AG08396 (cell line): ENCODE measurements at regions not wholly inside any gene's neighbourhood (a gene's known extent, or its start where the extent isn't known, plus 50 kb on each side); places are given as distances from the start of the nearest gene placed in this dataset.

Experiments
- DNase-seq: peaks from one replicate; pipeline ENCODE4 v3.0.0; 2012; ENCODE audit warnings: low spot score, mixed read lengths

DNA sequence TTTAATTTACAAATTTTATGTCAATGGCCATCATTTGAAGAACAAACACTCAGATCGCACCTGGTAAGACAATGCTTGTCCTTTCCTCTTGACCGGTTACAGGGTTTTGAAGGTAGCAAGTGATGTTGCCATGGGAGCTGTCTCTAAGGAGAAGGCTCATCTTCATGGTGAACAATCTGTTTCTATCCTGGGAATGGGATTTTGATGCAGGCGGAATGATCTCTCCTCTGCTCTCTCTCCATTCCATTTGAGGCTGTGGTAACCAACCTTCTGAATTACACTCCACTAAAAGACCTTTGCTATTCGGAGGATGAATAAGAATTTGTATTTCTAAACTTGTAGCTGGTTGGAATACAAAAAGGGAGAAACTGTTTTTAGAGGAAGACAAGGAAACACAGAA, 57.9 kb upstream of the SLC5A9 start:
- no peak for DNase-seq

GRCh38 chr1:48160486-48161132, 61.9 kb upstream of the SLC5A9 start:
- no peak for DNase-seq

- no peak for DNase-seq
These were observed 83.2 kb upstream of the SLC5A9 start for GRCh38 chr1:48139275-48139674.

DNA sequence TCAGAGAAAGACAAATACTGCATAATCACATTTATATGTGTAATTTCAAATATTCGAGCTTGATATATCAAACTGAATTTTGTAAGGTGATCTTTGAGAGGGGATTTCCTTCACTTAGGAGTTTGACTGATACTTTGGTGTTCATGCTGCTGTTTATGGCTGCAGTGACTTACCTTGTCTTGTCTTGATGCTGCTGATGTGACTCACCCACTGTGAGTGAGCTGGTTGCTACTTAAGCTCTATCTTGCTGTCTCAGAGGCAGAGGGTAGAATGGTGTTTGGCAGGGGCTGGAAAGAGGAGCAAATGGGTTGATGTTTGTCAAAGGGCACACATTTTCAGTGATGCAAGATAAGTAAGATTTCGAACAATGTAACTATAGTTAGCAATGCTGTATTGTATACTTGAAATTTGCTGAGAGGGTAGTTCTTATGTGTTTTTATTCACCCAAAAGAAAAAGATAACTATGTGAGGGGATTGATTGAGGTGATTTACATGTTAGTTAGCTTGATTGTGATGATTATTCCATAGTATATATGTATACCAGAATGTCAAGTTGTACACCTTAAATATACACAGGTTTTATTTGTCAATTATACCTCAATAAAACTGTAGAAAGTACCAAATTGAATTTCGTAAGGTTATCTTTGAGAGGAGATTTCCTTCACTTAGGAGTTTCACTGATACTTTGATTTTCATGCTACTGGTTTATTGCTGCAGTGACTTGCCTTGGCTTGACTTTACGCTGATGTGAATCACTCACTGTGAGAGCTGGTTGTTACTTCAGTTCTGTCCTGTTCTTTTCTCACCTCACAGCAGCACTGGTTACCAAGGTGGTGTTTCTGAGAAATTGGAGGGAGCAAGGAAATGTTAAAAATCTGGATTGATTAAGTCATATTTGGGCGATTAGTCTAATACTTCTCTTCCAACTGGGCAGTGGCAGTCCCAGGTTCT, 94.5 kb upstream of the SLC5A9 start:
- no peak for DNase-seq

DNA sequence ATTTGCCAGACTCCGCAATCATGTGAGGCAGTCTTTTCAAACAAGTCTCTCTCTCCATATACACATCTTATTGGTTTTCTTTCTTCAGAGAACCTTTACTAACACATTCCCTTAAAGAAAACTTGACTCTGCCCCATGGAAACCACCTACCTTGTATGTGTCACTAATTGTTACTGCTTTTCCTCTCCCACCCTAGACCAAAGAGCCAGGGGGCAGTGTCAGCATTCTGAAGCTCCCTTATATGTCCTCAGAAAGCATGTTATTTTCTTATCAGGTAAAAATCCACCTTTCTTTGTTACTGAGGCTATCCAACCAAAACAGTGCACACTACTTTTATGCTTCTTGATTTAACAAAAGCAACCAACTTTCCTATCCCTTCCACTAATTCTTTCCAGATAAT, 98.9 kb upstream of the SLC5A9 start:
- no peak for DNase-seq

GRCh38 chr1:48121955-48122354, 100.6 kb upstream of the SLC5A9 start:
- DNase-seq = no peak

- DNase-seq = no peak
These were observed 101.9 kb upstream of the SLC5A9 start for GRCh38 chr1:48120621-48121020.

- DNase-seq = no peak
These were observed 106.7 kb upstream of the SLC5A9 start for GRCh38 chr1:48115835-48116234.

- DNase-seq = no peak
These were observed 107.7 kb upstream of the SLC5A9 start for GRCh38 chr1:48114596-48115382.

DNA sequence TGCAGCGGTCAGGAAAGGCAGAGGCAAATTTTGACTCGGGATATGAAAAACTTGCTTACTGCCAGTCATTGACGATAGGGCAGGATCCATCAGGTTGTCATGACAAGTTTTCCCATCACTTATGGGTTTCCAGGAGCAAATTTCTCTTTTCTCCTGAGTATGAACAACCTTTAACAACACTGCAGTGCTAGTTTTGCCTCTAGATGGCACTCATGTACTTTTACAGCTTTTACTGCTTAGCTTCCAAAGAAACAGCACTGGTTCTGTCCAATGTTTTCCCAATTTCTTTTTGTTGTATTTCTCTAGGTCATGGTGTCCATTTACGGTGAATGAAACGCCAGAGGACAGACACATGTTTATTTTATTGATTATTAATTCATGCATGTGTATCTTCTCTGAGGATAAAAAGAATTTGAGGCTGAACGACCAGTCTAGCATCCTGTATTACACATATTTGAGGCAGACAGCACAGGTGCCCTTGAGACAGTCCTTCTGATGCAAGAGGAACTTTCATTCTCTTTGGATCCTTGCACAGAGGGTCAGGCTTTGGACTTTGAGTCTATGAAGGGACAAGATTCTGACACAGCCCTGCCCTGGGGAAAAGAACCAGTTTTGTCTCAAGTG, 112.3 kb upstream of the TRABD2B start:
- DNase-seq = peak; percentile 41

GRCh38 chr1:48107516-48107915, 110.3 kb upstream of the TRABD2B start:
- DNase-seq = no peak

DNA sequence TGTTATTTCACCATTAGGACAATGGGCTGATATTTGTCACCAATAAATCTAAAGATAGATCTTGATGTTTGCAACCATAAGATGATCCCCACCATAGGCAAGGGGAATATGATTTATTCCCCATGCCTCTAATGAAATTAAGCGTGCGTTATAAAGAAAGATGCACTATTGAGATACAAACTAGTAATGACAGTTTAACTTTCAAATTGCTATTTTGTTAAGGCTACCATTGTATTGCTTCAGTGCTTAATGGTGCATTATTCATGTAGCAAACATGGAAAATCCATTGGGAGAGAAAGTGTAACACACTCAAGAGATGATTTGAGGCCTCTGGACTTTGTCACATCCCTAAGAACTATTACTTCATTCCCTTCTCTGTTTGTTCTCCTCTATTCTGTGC, 108.9 kb upstream of the TRABD2B start:
- no peak for DNase-seq

DNA sequence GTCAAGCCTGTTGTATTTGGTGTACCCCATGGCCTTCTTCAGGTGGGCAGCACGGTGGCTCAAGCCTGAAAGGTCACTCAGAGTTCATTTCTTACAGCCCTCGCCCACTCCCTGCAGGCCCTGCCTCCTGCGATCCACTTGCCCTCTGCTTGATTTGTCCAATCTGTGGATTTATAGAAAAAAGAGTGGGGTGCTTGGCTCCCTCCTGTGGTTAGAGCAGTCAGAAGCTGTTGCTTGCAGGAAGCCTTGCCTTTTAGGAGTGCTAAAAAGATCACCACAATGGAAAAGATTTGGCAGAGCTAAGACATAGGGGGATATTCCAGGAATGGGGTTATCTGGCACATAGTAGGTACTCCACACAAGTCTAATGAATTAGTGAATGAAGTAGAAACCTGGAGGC, 108.0 kb upstream of the TRABD2B start:
- DNase-seq = no peak

DNA sequence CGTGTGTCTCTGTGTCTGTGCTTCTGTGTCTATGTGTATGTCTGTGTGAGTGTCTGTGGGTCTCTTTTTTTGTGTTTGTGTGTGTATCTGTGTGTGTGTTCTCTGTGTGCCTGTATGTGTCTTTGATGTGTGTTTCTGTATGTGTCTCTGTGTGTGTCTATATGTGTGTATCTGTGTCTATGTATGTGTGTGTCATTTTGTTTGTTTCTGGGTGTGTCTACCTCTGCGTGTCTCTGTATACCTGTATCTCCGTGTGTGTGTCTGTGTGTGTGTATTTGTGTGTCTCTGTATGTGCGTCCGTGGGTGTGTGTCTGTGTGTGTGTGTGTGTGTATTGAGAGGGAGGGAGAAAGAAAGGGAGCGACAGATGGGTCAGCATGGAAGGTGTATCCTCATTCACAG, 106.3 kb upstream of the TRABD2B start:
- DNase-seq = no peak

DNA sequence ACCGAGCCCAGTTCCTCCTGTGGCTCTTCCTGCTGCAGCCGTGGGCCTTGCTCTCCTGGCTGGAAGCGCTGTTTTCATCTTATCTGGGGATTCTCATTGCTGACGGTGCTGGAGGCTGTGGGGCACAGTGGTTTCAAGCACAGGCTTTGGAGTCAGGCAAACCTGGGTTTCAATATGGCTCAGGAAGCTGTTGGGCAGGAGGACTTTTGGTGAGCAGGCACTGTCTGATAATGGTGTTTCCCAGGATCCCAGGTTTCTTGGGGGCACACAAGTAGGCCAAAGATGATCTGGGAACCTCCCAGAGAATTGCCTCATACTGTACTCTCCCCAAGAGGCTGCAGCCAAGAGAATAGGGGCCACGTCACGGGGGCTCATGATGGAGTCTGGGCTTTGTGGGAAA, 105.6 kb upstream of the TRABD2B start:
- no peak for DNase-seq

GRCh38 chr1:48099072-48099773, 102.0 kb upstream of the TRABD2B start:
- no peak for DNase-seq

DNA sequence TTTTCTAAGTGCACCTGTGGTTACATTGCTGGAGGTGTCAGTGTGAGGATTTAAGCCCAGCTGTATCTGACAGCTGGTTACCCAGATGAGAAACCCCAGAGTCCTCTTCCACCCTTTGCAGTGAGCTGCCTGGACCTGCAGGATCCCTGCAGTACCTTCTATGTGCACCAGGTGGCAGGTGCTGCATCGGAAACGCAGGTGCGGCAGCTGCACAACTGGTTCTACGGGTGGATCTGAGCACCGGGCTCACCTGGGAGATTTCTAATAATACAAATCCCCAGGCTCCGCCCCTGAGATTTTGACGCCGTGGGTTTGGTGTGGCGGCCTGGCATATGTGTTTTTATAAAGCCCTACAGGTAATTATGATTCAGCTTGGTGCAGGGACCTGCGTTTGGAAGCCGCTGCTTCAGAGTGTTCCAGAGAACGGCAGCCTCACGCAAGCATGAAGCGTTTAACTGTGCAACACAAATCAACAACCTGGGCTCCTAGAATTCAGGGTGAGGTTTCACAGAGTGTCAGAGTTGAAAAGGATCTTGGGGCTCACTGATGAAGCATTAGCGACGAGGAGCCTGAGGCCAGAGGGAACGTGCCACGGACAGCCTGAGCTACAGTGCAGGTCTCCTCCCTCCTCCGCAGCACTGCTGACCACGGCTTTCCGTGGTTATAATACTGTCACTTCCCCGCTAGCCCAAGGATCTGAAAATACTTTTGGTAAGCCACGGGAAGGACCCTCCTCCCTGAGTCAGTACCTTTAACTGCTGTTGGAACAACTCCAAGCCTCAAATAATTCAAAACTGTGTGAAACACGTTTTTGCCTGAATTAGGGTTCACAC, 96.7 kb upstream of the TRABD2B start:
- DNase-seq = peak; percentile 50

DNA sequence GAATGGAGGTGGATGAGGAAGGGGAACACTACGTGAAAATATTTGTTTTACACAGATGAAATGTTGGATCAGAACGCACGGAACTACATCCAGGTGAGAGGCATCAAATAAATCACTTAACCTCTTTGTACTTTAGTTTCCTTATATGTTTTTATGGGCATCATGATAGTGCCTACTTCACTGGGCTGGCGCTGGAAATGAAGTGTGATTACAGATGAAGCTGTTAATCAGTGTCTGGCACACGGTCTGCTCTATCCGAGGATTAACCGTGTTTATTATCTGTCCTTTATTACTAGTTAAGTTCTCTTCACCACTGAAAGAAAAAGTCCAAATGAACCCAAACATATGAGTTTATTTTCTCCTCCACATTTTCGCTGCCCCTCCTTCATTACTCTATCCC, 96.0 kb upstream of the TRABD2B start:
- no peak for DNase-seq

GRCh38 chr1:48092401-48092800, 95.2 kb upstream of the TRABD2B start:
- DNase-seq = no peak

- DNase-seq = no peak
These were observed 92.2 kb upstream of the TRABD2B start for GRCh38 chr1:48089356-48089891.
